ENCODE measurements at regions not wholly inside any gene's neighbourhood (a gene's known extent, or its start where the extent isn't known, plus 50 kb on each side); places are given as distances from the start of the nearest gene placed in this dataset.

DNA sequence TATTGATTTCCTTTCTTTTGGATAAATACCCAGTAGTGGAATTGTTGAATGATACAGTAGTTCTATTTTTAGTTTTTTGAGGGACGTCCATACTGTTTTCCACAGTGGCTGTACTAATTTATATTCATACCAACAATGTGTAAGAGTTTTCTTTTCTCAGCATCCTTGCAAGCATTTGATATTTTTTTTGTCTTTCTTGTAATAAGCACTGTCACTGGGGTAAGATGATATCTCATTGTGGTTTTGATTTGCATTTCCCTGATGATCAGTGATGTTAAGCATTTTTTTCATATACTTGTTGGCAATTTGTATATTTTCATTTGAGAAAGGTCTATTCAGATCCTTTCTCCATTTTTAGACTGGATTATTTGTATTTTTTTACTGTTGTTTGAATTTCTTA is 308.7 kb downstream of the PTEN start:
- TF ChIP-seq POLR2A (IDR thresholded peaks at IDR 0.05) = no peak
- TF ChIP-seq, protein P1, sequence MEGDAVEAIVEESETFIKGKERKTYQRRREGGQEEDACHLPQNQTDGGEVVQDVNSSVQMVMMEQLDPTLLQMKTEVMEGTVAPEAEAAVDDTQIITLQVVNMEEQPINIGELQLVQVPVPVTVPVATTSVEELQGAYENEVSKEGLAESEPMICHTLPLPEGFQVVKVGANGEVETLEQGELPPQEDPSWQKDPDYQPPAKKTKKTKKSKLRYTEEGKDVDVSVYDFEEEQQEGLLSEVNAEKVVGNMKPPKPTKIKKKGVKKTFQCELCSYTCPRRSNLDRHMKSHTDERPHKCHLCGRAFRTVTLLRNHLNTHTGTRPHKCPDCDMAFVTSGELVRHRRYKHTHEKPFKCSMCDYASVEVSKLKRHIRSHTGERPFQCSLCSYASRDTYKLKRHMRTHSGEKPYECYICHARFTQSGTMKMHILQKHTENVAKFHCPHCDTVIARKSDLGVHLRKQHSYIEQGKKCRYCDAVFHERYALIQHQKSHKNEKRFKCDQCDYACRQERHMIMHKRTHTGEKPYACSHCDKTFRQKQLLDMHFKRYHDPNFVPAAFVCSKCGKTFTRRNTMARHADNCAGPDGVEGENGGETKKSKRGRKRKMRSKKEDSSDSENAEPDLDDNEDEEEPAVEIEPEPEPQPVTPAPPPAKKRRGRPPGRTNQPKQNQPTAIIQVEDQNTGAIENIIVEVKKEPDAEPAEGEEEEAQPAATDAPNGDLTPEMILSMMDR (IDR thresholded peaks at IDR 0.05) = no peak

All from Peyer's patch (tissue), 4 donors.